Activated naive CD4-positive, alpha-beta T cell treated with anti-CD3 and anti-CD28 coated beads, Interleukin-2, amount 50 U/mL, for 72 hours (primary cell): ENCODE measurements at regions not wholly inside any gene's neighbourhood (a gene's known extent, or its start where the extent isn't known, plus 50 kb on each side); places are given as distances from the start of the nearest gene placed in this dataset.
A peak's percentile ranks its signal among the peaks of the same experiment; 100 is the strongest.

Experiments
- ATAC-seq, 2 donors: fragments of 150-1000 bp; cut with Tn5 transposase; 2 replicates each; pipeline ENCODE4 v1.10.0; 2021; ENCODE audit warnings: mild to moderate bottlenecking in 2 of 2, moderate library complexity in 2 of 2
- DNase-seq, 2 donors: peaks; one replicate each; pipeline ENCODE4 v3.0.0; 2021 to 2022; ENCODE audit warnings: low spot score in 2 of 2
- H3K27ac Mint-ChIP-seq, 2 donors: one replicate each; pipeline ENCODE4 v1.8.0; 2022; ENCODE audit warnings: mild to moderate bottlenecking in 2 of 2, mixed read lengths in 2 of 2
- H3K36me3 Mint-ChIP-seq, 2 donors: one replicate each; pipeline ENCODE4 v1.8.0; 2022; ENCODE audit warnings: mixed read lengths in 2 of 2
- H3K9me3 Mint-ChIP-seq, 2 donors: one replicate each; pipeline ENCODE4 v1.8.0; 2022; ENCODE audit warnings: mixed read lengths in 2 of 2

GRCh38 chr1:38371505-38371844 is 324.9 kb upstream of the POU3F1 start:
- no peak for DNase-seq
- ATAC-seq, result no peak
- peaks cover 5 to 15% of the 10 kb centered on the region in 2 donors for H3K9me3 Mint-ChIP-seq
- H3K36me3 Mint-ChIP-seq, result peaks cover 0 to 11% of the 10 kb centered on the region in 2 donors
- H3K27ac Mint-ChIP-seq, result no peak overlapping the region

GRCh38 chr1:38370716-38371504 is 324.3 kb upstream of the POU3F1 start:
- Mint-ChIP-seq H3K36me3 (peaks cover 0 to 11% of the 10 kb centered on the region in 2 donors), H3K27ac (no peak overlapping the region), H3K9me3 (peaks cover 5 to 15% of the 10 kb centered on the region in 2 donors)
- ATAC-seq, result no peak
- no peak for DNase-seq

- H3K9me3 Mint-ChIP-seq, result no peaks in the 10 kb centered on the region
- ATAC-seq, result no peak
- H3K27ac Mint-ChIP-seq, result no peak overlapping the region
- H3K36me3 Mint-ChIP-seq, result no peaks in the 10 kb centered on the region
- no peak for DNase-seq
Measured at GRCh38 chr1:38365242-38365641, 318.6 kb upstream of the POU3F1 start.

GRCh38 chr1:38361566-38361965 is 315.0 kb upstream of the POU3F1 start:
- DNase-seq, result no peak
- H3K27ac Mint-ChIP-seq, result no peak overlapping the region
- no peak for ATAC-seq
- no peaks in the 10 kb centered on the region for H3K9me3 Mint-ChIP-seq
- no peaks in the 10 kb centered on the region for H3K36me3 Mint-ChIP-seq

- no peaks in the 10 kb centered on the region for H3K36me3 Mint-ChIP-seq
- DNase-seq (no peak), ATAC-seq (no peak)
- no peaks in the 10 kb centered on the region for H3K9me3 Mint-ChIP-seq
- no peak overlapping the region for H3K27ac Mint-ChIP-seq
Measured at GRCh38 chr1:38360807-38361206, 314.2 kb upstream of the POU3F1 start.

- peaks cover 3 to 13% of the 10 kb centered on the region in 2 donors for H3K36me3 Mint-ChIP-seq
- no peak for ATAC-seq
- DNase-seq, result no peak
- H3K27ac Mint-ChIP-seq, result no peak overlapping the region
- peaks cover 1 to 3% of the 10 kb centered on the region in 2 donors for H3K9me3 Mint-ChIP-seq
Measured at GRCh38 chr1:38353956-38354355, 307.4 kb upstream of the POU3F1 start.

GRCh38 chr1:38352869-38353268 is 306.3 kb upstream of the POU3F1 start:
- Mint-ChIP-seq H3K36me3 (peaks cover 7 to 21% of the 10 kb centered on the region in 2 donors), H3K9me3 (peaks cover 11 to 12% of the 10 kb centered on the region in 2 donors), H3K27ac (no peak overlapping the region)
- ATAC-seq (no peak), DNase-seq (no peak)

- peaks cover 7 to 21% of the 10 kb centered on the region in 2 donors for H3K36me3 Mint-ChIP-seq
- peaks cover 16 to 21% of the 10 kb centered on the region in 2 donors for H3K9me3 Mint-ChIP-seq
- DNase-seq (no peak), ATAC-seq (no peak)
- peak overlapping the region in 1 of 2 donors; percentile 30 for H3K27ac Mint-ChIP-seq
Measured at GRCh38 chr1:38347446-38348175, 301.0 kb upstream of the POU3F1 start.

GRCh38 chr1:38344716-38345115 is 298.1 kb upstream of the POU3F1 start:
- Mint-ChIP-seq H3K9me3 (peaks cover 16 to 21% of the 10 kb centered on the region in 2 donors), H3K27ac (no peak overlapping the region), H3K36me3 (peaks cover 7 to 13% of the 10 kb centered on the region in 2 donors)
- DNase-seq, result peak in 1 of 2 donors; percentile 11
- ATAC-seq, result peak; percentile 60 to 97

- H3K9me3 Mint-ChIP-seq, result peaks cover 5 to 6% of the 10 kb centered on the region in 2 donors
- DNase-seq (no peak), ATAC-seq (no peak)
Measured at GRCh38 chr1:38341694-38342093, 295.1 kb upstream of the POU3F1 start.

GRCh38 chr1:38340409-38340808 is 293.8 kb upstream of the POU3F1 start:
- DNase-seq (no peak), ATAC-seq (no peak)
- peak overlapping the region in 1 of 2 donors; percentile 21 for H3K27ac Mint-ChIP-seq
- no peaks in the 10 kb centered on the region for H3K36me3 Mint-ChIP-seq
- H3K9me3 Mint-ChIP-seq, result no peaks in the 10 kb centered on the region

More at GRCh38 chr1:38341694-38342093, 295.1 kb upstream of the POU3F1 start:
- Mint-ChIP-seq H3K36me3 (no peaks in the 10 kb centered on the region), H3K27ac (no peak overlapping the region)

- no peak overlapping the region for H3K27ac Mint-ChIP-seq
Measured at GRCh38 chr1:38337711-38338110, 291.1 kb upstream of the POU3F1 start.

GRCh38 chr1:38336961-38337360 is 290.4 kb upstream of the POU3F1 start:
- no peaks in the 10 kb centered on the region for H3K9me3 Mint-ChIP-seq
- ATAC-seq, result no peak
- H3K27ac Mint-ChIP-seq, result no peak overlapping the region
- DNase-seq, result no peak
- no peaks in the 10 kb centered on the region for H3K36me3 Mint-ChIP-seq

More at GRCh38 chr1:38337711-38338110, 291.1 kb upstream of the POU3F1 start:
- Mint-ChIP-seq H3K36me3 (no peaks in the 10 kb centered on the region), H3K9me3 (no peaks in the 10 kb centered on the region)
- ATAC-seq, result no peak
- no peak for DNase-seq

- H3K27ac Mint-ChIP-seq, result no peak overlapping the region
- ATAC-seq (no peak), DNase-seq (no peak)
- H3K36me3 Mint-ChIP-seq, result no peaks in the 10 kb centered on the region
- H3K9me3 Mint-ChIP-seq, result no peaks in the 10 kb centered on the region
Measured at GRCh38 chr1:38336301-38336923, 289.8 kb upstream of the POU3F1 start.

- Mint-ChIP-seq H3K27ac (peak overlapping the region; percentile 31), H3K36me3 (no peaks in the 10 kb centered on the region), H3K9me3 (no peaks in the 10 kb centered on the region)
- DNase-seq, result peak in 1 of 2 donors; percentile 61
- peak; percentile 72 to 92 for ATAC-seq
Measured at GRCh38 chr1:38334930-38335592, 288.5 kb upstream of the POU3F1 start.

GRCh38 chr1:38332649-38333310 is 286.2 kb upstream of the POU3F1 start:
- Mint-ChIP-seq H3K36me3 (no peaks in the 10 kb centered on the region), H3K9me3 (no peaks in the 10 kb centered on the region), H3K27ac (no peak overlapping the region)
- DNase-seq, result no peak
- no peak for ATAC-seq
